ENCODE measurements at regions not wholly inside any gene's neighbourhood (a gene's known extent, or its start where the extent isn't known, plus 50 kb on each side); places are given as distances from the start of the nearest gene placed in this dataset.
"Not testable (repeated sequence)": the region's sequence is repeated elsewhere in the genome, so short reads cannot be mapped to it uniquely, and the experiment has no call there.

DNA sequence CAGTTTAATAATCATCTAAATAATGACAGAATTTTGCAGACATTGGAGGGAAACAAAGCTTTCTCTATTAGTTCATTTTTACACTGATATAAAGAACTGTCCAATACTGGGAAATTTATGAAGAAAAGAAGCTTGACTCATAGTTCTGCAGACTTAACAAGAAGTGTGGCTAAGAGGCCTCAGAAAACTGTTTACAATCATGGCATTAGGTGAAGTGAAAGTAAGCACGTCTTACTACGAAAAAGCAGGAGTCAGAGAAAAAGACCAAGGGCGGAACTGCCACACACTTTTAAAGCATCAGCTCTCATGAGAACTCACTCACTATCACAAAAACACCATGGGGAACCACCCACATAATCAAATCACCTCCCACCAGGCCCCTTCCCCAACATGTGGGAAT lies 804.4 kb downstream of the FLRT2 start:
- H3K4me1 Mint-ChIP-seq = no peaks in the 10 kb centered on the region
- H3K27me3 Mint-ChIP-seq = no peaks in the 10 kb centered on the region
- no peaks in the 10 kb centered on the region for H3K36me3 Mint-ChIP-seq
- POLR2A ChIA-PET = no interaction called here
- DNase-seq (no peak), ATAC-seq (ENCODE audit: low read depth) (no peak)
- H3K9me3 Mint-ChIP-seq = peaks cover 2% of the 10 kb centered on the region
- H3K27ac Mint-ChIP-seq = no peak overlapping the region
- no peak overlapping the region for H3K4me3 Mint-ChIP-seq

- no peak overlapping the region for H3K4me3 Mint-ChIP-seq
- H3K9me3 Mint-ChIP-seq = no peaks in the 10 kb centered on the region
- ATAC-seq (ENCODE audit: low read depth) (no peak), DNase-seq (no peak)
- H3K27ac Mint-ChIP-seq = no peak overlapping the region
- no peaks in the 10 kb centered on the region for H3K36me3 Mint-ChIP-seq
- no peaks in the 10 kb centered on the region for H3K4me1 Mint-ChIP-seq
- H3K27me3 Mint-ChIP-seq = no peaks in the 10 kb centered on the region
- POLR2A ChIA-PET = no interaction called here
Measured at GRCh38 chr14:86333493-86333892, 803.5 kb downstream of the FLRT2 start.

DNA sequence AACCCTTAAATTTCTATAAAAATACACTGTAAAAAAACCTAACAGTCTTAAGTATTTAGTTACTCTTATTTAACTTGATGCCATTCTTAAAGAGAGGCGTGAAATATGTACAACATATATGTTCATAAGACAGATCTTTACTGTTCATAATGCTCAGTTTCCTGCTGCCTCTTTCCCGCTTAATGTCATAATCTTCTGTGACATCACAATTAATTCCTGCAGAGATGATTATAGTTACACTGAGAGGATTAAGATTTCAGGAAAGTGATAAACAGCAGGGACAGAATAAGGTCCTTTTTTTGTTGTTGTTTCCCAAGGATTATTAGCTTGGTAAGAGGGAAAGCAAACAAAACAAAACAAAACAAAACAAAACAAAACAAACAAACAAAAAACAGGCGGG lies 801.4 kb downstream of the FLRT2 start:
- no peaks in the 10 kb centered on the region for H3K4me1 Mint-ChIP-seq
- POLR2A ChIA-PET = no interaction called here
- no peaks in the 10 kb centered on the region for H3K9me3 Mint-ChIP-seq
- H3K4me3 Mint-ChIP-seq = no peak overlapping the region
- ATAC-seq (ENCODE audit: low read depth) (no peak), DNase-seq (no peak)
- H3K36me3 Mint-ChIP-seq = no peaks in the 10 kb centered on the region
- no peaks in the 10 kb centered on the region for H3K27me3 Mint-ChIP-seq
- no peak overlapping the region for H3K27ac Mint-ChIP-seq

- H3K27me3 Mint-ChIP-seq = no peaks in the 10 kb centered on the region
- no peak for ATAC-seq (ENCODE audit: low read depth)
- DNase-seq = no peak
- H3K4me1 Mint-ChIP-seq = no peaks in the 10 kb centered on the region
- POLR2A ChIA-PET = no interaction called here
- H3K9me3 Mint-ChIP-seq = no peaks in the 10 kb centered on the region
- no peak overlapping the region for H3K4me3 Mint-ChIP-seq
- no peak overlapping the region for H3K27ac Mint-ChIP-seq
- H3K36me3 Mint-ChIP-seq = no peaks in the 10 kb centered on the region
Measured at GRCh38 chr14:86321151-86321550, 791.2 kb downstream of the FLRT2 start.

GRCh38 chr14:86312154-86312665 lies 782.3 kb downstream of the FLRT2 start:
- H3K36me3 Mint-ChIP-seq; POLR2A ChIA-PET; H3K9me3 Mint-ChIP-seq; H3K4me1 Mint-ChIP-seq; H3K27ac Mint-ChIP-seq; H3K4me3 Mint-ChIP-seq; DNase-seq; H3K27me3 Mint-ChIP-seq; ATAC-seq (ENCODE audit: low read depth): not testable (repeated sequence)

DNA sequence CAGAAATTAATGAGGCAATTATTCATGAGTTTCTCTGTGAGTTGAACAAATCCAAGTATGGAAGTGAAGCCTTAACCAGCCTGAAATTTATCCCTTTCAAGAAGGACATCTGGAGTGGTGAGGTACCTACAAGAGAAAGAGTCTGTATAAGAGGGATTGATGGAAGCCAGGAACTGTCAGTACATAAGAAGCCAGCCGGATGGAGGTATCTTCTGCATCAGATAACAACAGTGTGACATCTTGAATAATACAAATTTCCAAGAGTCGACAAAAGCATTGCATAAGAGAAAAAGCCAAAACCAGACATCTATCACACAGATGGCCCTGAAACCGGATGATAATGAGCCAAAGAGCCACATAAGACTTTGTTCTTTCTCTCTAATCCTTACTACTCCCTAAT lies 781.2 kb downstream of the FLRT2 start:
- ATAC-seq (ENCODE audit: low read depth) = no peak
- Mint-ChIP-seq H3K27me3 (no peaks in the 10 kb centered on the region), H3K27ac (no peak overlapping the region), H3K4me3 (no peak overlapping the region), H3K36me3 (no peaks in the 10 kb centered on the region), H3K4me1 (no peaks in the 10 kb centered on the region), H3K9me3 (peaks cover 5% of the 10 kb centered on the region)
- no peak for DNase-seq
- POLR2A ChIA-PET = no interaction called here

DNA sequence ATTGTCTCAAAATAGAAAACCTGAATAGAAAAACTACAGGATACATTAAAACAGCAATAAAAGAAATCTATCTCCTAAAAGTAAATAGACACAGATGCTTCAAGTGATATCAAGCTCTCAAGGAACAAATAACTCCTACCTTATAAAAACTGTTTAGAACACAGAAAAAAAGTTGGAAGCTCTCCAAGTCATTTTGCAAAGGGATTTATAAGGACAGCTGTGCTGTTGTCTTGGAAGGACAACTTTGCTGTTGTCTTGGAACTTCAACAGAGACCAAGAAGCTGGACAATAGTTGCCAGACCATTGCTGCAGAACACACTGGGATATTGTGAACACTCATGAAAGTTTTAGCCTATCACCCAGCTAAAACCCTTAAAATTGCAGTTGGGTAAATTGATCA lies 780.7 kb downstream of the FLRT2 start:
- no peak for DNase-seq
- POLR2A ChIA-PET = no interaction called here
- Mint-ChIP-seq H3K4me3 (no peak overlapping the region), H3K27me3 (no peaks in the 10 kb centered on the region), H3K4me1 (no peaks in the 10 kb centered on the region), H3K27ac (no peak overlapping the region), H3K9me3 (peaks cover 5% of the 10 kb centered on the region), H3K36me3 (no peaks in the 10 kb centered on the region)
- ATAC-seq (ENCODE audit: low read depth) = no peak

GRCh38 chr14:86310148-86310547 lies 780.2 kb downstream of the FLRT2 start:
- DNase-seq (no peak), ATAC-seq (ENCODE audit: low read depth) (no peak)
- H3K27ac Mint-ChIP-seq = no peak overlapping the region
- no peaks in the 10 kb centered on the region for H3K4me1 Mint-ChIP-seq
- no peaks in the 10 kb centered on the region for H3K27me3 Mint-ChIP-seq
- H3K36me3 Mint-ChIP-seq = no peaks in the 10 kb centered on the region
- POLR2A ChIA-PET = no interaction called here
- peaks cover 5% of the 10 kb centered on the region for H3K9me3 Mint-ChIP-seq
- H3K4me3 Mint-ChIP-seq = no peak overlapping the region

DNA sequence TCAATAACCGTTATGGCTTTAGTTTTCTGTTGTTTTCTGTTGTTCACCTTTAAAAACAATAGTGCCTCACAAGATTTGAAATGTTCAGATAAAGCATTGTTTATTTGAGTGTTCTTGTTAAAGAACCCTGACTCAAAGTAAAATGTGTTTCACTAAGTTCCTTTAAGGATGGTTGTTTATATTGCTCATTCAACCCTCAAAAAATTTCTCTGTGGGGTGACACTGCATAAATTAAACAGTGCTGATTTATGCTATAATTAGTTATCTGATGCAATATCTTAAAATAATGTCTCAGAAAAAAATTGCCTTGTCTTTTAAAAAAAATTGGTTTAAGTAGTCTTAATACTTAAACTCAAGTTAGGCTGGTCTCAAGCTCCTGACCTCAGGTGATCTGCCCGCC lies 775.1 kb downstream of the FLRT2 start:
- H3K9me3 Mint-ChIP-seq = peaks cover 2% of the 10 kb centered on the region
- no peak overlapping the region for H3K27ac Mint-ChIP-seq
- no peaks in the 10 kb centered on the region for H3K27me3 Mint-ChIP-seq
- H3K36me3 Mint-ChIP-seq = no peaks in the 10 kb centered on the region
- H3K4me1 Mint-ChIP-seq = no peaks in the 10 kb centered on the region
- no peak for ATAC-seq (ENCODE audit: low read depth)
- no peak for DNase-seq
- no peak overlapping the region for H3K4me3 Mint-ChIP-seq
- POLR2A ChIA-PET = no interaction called here

GRCh38 chr14:86299994-86300393 lies 770.0 kb downstream of the FLRT2 start:
- Mint-ChIP-seq H3K27ac (no peak overlapping the region), H3K27me3 (no peaks in the 10 kb centered on the region)

GRCh38 chr14:86296173-86296572 lies 766.2 kb downstream of the FLRT2 start:
- ATAC-seq (ENCODE audit: low read depth) = no peak
- Mint-ChIP-seq H3K9me3 (peaks cover 1% of the 10 kb centered on the region), H3K27me3 (no peaks in the 10 kb centered on the region), H3K4me3 (no peak overlapping the region), H3K4me1 (no peaks in the 10 kb centered on the region), H3K27ac (no peak overlapping the region), H3K36me3 (no peaks in the 10 kb centered on the region)
- no peak for DNase-seq
- POLR2A ChIA-PET = no interaction called here

More at GRCh38 chr14:86299994-86300393, 770.0 kb downstream of the FLRT2 start:
- no peaks in the 10 kb centered on the region for H3K4me1 Mint-ChIP-seq
- H3K4me3 Mint-ChIP-seq = no peak overlapping the region
- ATAC-seq (ENCODE audit: low read depth) (no peak), DNase-seq (no peak)
- H3K9me3 Mint-ChIP-seq = peaks cover 1% of the 10 kb centered on the region
- POLR2A ChIA-PET = no interaction called here
- no peaks in the 10 kb centered on the region for H3K36me3 Mint-ChIP-seq

- no peaks in the 10 kb centered on the region for H3K27me3 Mint-ChIP-seq
- DNase-seq (no peak), ATAC-seq (ENCODE audit: low read depth) (no peak)
- H3K4me3 Mint-ChIP-seq = no peak overlapping the region
- H3K4me1 Mint-ChIP-seq = no peaks in the 10 kb centered on the region
- no peak overlapping the region for H3K27ac Mint-ChIP-seq
- POLR2A ChIA-PET = no interaction called here
- H3K9me3 Mint-ChIP-seq = no peaks in the 10 kb centered on the region
- no peaks in the 10 kb centered on the region for H3K36me3 Mint-ChIP-seq
Measured at GRCh38 chr14:86288336-86288735, 758.4 kb downstream of the FLRT2 start.

DNA sequence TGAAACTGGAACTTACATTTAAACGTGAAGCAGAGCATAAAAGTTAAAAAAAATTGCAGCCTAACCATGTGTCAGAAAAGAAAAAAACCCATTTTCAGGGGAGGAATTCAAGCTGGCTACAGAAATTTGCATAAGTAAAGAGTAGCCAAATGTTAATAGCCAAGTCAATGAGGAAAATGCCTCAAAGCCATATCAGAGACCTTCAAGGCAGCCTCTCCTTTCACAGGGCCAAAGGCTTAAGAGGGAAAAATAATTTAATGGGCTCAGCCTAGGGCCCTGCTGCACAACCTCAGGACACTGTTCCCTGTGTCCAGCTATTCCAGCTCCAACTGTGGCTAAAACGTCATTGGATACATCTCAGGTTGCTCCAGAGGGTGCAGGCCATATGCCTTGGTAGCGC lies 749.5 kb downstream of the FLRT2 start:
- H3K9me3 Mint-ChIP-seq = peaks cover 4% of the 10 kb centered on the region
- H3K4me1 Mint-ChIP-seq = no peaks in the 10 kb centered on the region
- no peak for ATAC-seq (ENCODE audit: low read depth)
- DNase-seq = no peak
- H3K36me3 Mint-ChIP-seq = no peaks in the 10 kb centered on the region
- POLR2A ChIA-PET = no interaction called here
- H3K4me3 Mint-ChIP-seq = no peak overlapping the region
- H3K27ac Mint-ChIP-seq = no peak overlapping the region
- no peaks in the 10 kb centered on the region for H3K27me3 Mint-ChIP-seq

DNA sequence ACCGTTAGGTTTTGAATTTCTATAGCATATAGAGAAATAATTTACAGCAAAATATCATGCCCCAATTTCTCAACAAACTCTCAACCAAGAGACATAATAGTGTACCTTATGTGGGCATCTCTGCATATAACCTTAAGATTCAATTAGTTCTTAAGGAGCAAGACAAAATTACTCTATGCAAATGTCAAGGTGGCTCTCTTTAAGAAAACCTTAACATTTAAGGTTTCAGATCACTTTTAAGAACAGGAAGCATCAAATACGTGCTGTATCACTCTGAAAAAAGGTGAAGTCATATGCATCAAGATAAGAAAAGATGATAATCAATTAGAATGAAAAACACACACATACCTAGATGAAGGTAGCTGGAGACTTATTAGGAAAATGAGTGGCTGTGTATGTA lies 728.0 kb downstream of the FLRT2 start:
- H3K27me3 Mint-ChIP-seq = no peaks in the 10 kb centered on the region
- ATAC-seq (ENCODE audit: low read depth) = no peak
- H3K27ac Mint-ChIP-seq = no peak overlapping the region
- no peaks in the 10 kb centered on the region for H3K36me3 Mint-ChIP-seq
- no peaks in the 10 kb centered on the region for H3K4me1 Mint-ChIP-seq
- no peak for DNase-seq
- H3K4me3 Mint-ChIP-seq = no peak overlapping the region
- POLR2A ChIA-PET = no interaction called here
- H3K9me3 Mint-ChIP-seq = no peaks in the 10 kb centered on the region

- DNase-seq (no peak), ATAC-seq (ENCODE audit: low read depth) (no peak)
- Mint-ChIP-seq H3K36me3 (no peaks in the 10 kb centered on the region), H3K9me3 (peaks cover 2% of the 10 kb centered on the region), H3K27ac (no peak overlapping the region), H3K4me3 (no peak overlapping the region), H3K4me1 (no peaks in the 10 kb centered on the region), H3K27me3 (no peaks in the 10 kb centered on the region)
- POLR2A ChIA-PET = no interaction called here
Measured at GRCh38 chr14:86243158-86243557, 713.2 kb downstream of the FLRT2 start.
